HG03196 (cell line): ENCODE measurements at regions not wholly inside any gene's neighbourhood (a gene's known extent, or its start where the extent isn't known, plus 50 kb on each side); places are given as distances from the start of the nearest gene placed in this dataset.

Experiments
- ATAC-seq: cut with Tn5 transposase; IDR thresholded peaks from one replicate; pipeline ENCODE4 v1.9.1; 2021; ENCODE audit not compliant: unreplicated experiment

DNA sequence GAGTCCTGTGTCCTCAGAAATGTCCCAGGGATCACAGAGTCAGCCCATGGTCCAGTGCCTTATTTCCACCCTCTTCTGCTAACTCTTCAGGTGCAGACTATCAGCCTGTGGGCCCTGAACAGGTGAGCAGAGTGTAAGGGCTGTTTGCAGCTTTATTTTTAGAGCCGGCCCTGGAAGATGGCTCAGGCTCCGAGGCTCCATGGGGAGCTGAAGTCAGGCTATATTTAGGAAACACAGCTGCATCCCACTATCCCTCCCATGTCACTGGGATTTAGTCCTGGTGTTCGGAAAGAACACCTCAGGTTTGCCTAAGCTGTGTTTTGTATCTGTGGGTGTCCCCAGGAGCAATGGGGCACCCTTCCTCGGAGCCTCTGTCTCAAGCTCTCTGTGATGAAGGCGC is 126.9 kb downstream of the RPS24 start:
- ATAC-seq = no peak

GRCh38 chr10:78162853-78163252 is 129.2 kb downstream of the RPS24 start:
- no peak for ATAC-seq

DNA sequence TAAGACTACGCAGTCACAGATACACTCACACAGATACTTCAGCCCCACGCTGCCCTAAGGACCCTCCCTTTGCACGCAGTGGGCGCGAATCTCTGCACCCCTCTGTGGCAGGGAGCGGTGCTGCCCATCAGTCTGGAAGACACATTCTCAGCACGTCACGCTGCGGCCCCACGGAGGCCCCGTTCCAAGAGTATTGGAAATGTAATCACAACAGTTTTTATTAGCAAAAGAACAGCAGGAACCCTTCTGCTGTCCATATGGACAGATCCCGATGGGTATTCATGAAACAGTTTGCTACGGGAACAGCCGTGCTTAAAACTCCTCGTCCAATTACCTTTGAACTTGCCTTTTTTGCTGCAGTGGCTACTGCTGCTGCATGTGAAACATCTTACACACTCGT is 131.0 kb downstream of the RPS24 start:
- no peak for ATAC-seq

DNA sequence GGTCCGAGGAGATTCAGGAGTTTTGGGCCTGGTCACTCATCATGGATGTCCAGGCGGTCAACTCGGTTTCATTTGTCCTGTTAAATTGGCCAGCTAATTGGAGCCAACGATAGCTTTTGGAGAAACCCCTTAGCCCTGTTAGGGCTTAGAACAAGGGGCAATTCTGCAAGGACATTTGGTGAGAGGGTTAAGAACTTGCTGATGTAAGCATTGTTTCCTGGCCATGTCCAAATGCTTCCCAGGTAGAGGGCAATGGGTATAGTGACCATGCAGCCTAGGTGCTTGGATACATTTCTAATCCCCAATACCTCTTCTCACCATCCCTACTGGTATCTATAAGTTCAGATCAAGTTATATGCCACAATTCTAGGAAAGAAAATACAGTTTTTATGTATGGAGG is 131.5 kb downstream of the RPS24 start:
- ATAC-seq = no peak

- ATAC-seq = no peak
Measured at GRCh38 chr10:78165617-78166016, 132.0 kb downstream of the RPS24 start.

DNA sequence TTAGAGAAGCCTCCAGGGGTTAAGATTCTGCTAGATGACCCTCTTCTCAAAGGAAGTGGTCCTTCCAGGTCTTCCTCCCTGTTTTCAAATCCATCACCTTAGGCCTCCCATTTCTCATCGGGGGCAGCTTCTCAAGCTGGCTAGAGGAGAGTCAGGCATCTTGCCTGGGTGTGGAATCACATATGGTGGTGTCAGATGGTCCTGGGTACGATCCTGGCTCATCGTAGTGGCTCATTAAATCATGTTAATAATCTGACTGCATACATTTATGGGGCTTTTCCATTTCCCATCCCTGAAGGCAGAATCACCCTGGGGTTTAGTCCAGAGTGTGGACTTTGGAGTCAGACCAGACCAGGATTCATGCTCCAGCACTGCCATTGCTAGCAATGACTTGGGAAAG is 132.6 kb downstream of the RPS24 start:
- ATAC-seq = no peak

- ATAC-seq = no peak
Measured at GRCh38 chr10:78169214-78169613, 135.6 kb downstream of the RPS24 start.

- no peak for ATAC-seq
Measured at GRCh38 chr10:78170026-78170475, 136.4 kb downstream of the RPS24 start.

GRCh38 chr10:78171633-78172400 is 138.2 kb downstream of the RPS24 start:
- no peak for ATAC-seq

DNA sequence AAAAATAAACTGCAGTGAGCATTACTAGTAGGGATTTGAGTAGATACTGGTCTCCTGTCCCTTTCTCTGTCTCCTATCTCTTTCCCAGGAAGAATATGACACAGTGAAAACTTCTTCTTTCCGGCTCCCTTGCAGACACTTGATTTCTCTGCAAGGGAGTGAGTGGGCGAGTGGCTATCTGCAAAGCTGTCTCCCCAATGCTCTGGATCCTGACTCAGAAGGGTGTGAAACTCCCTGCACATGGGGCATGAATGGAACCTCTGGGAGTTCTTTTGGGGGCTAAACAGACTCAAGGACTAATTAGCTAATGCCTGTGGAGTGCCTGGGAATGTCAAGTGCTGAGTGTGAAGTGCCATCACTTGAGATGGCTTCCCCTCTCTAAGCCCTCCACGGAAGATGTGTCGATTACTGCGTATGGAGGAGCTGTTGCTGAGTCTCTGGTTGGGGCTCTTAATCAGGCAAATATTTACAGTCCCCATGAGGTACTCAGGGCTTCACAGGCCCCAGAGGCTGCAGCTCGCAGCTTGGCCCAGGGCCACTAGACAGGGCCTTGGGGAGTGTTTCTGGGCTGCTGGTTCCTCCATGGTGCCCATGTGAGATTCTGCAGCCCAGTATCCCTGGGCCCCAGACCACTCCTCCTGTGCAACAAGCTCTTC is 139.8 kb downstream of the RPS24 start:
- ATAC-seq = no peak

GRCh38 chr10:78175444-78176015 is 141.9 kb downstream of the RPS24 start:
- no peak for ATAC-seq

DNA sequence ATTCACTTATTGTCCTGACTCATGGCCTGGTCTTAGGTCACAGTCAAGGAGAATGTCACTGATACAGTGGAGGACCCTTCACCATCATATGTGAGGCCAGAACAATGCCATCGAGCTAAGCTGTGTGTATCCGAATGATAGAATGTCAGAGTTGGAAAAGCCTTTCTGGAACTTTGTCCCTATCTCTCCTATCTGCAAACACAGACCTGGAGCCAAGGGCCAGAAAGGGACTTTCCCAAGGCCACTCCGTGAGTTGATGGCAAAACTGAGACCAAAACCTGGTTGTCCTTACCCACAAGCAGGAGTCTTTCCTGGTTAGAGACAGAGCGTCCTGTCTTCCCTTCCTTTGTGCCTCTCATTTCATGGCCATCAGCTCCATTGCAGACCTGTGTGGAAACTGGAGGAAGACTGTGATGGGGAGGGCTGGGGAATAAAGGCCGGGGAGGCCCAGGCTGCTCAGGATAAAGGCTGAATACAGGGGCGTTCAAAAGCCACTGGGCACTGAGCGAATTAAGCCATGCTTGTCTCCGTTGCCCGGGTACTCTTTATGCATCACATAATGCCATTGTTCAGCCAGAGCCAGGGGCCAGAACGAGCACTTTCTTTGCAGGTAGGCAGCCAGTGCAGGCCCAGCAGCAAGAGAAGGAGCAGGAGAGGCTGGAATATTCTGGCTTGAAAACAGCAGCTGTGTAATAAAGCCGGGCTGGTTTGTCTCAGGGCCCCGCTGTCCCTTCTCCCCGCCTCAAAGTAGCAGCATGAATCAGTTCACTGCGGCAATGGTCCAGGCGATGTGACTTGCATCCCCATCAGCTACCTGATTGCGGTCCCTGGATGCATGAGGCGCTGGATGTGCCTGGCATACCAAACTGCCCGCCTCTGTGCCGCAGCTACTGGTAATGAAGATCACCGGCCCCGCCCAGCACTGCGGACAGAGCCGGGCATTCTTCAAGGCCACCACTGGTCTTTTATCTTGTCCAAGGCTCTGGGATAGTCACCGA is 143.0 kb downstream of the RPS24 start:
- ATAC-seq = no peak

- ATAC-seq = no peak
Measured at GRCh38 chr10:78177491-78178185, 144.0 kb downstream of the RPS24 start.

GRCh38 chr10:78178397-78178796 is 144.7 kb downstream of the RPS24 start:
- ATAC-seq = no peak

GRCh38 chr10:78178940-78179339 is 145.3 kb downstream of the RPS24 start:
- ATAC-seq = no peak

GRCh38 chr10:78179886-78180705 is 146.4 kb downstream of the RPS24 start:
- ATAC-seq = no peak

GRCh38 chr10:78181381-78182055 is 147.9 kb downstream of the RPS24 start:
- ATAC-seq = no peak

DNA sequence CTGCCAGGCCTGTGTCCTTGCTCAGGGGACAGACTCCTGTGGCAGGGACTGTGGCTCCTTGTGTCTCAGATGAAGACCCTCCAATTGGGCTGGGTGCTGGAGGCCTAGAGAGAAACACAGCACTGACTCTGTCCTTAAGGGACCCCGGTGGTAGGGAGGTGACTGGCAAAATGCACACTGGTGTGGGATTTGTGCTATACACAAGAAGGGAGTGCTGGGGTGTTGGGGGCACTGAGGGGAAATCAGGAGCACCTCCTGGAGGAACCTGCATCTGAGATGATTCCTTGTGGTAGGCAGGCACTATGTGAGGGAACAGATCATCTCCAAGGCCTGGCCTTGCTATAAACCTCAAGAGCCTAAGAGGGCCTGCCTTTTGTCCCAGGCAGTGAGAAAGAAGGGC is 149.2 kb downstream of the RPS24 start:
- no peak for ATAC-seq
